Adrenal gland (tissue), 9 donors: ENCODE measurements at regions not wholly inside any gene's neighbourhood (a gene's known extent, or its start where the extent isn't known, plus 50 kb on each side); places are given as distances from the start of the nearest gene placed in this dataset.

ENCODE experiments used
- DNase-seq, 7 donors: peaks; one replicate each; pipeline ENCODE4 v3.0.0-alpha.2; 2019 to 2020
- H3K27ac ChIP-seq, 5 donors: fragments of 200-600 bp; sonication (generic) in 4 of 5; 1 replicate in 3 of 5; 2 replicates in 2 of 5; pipeline versions ENCODE4 v1.5.1 to v1.8.0; 2016 to 2020; ENCODE audit warnings: mild to moderate bottlenecking in 1 of 5
- H3K27me3 ChIP-seq: fragments of 200-600 bp; 2 replicates; pipeline ENCODE4 v1.8.0; 2021
- H3K36me3 ChIP-seq, 2 donors: fragments of 200-600 bp; replicated peaks in 1 of 2; 1 replicate in 1 of 2; 2 replicates in 1 of 2; pipeline versions ENCODE4 v1.5.1 to v1.8.0; 2018 to 2022
- H3K4me1 ChIP-seq, 2 donors: fragments of 200-600 bp; replicated peaks in 1 of 2; 1 replicate in 1 of 2; 2 replicates in 1 of 2; pipeline versions ENCODE4 v1.5.1 to v1.8.0; 2018 to 2021
- H3K4me3 ChIP-seq, 4 donors: fragments of 200-600 bp; sonication (generic) in 3 of 4; one replicate each; pipeline ENCODE4 v1.5.1; 2016 to 2018
- H3K9me3 ChIP-seq, 3 donors: fragments of 200-600 bp; sonication (generic) in 1 of 3; replicated peaks in 1 of 3; 1 replicate in 2 of 3; 2 replicates in 1 of 3; pipeline versions ENCODE4 v1.5.1 to v1.8.0; 2016 to 2021
- CTCF ChIP-seq, 6 experiments: fragments of 450-650 bp in 4 of 6; fragments of 200-600 bp in 2 of 6; sonication (generic) in 1 of 6; IDR thresholded peaks; 1 replicate in 5 of 6; 2 replicates in 1 of 6; pipeline versions ENCODE4 v1.5.1 to v1.8.0; 2016 to 2021; ENCODE audit warnings: antibody characterized with exemption in 6 of 6, mild to moderate bottlenecking in 2 of 6, moderate library complexity in 1 of 6
- POLR2A ChIP-seq, 2 donors: fragments of 450-650 bp; IDR thresholded peaks; one replicate each; pipeline ENCODE4 v1.6.1; 2017; ENCODE audit warnings: antibody characterized with exemption in 2 of 2, mild to moderate bottlenecking in 2 of 2, moderate library complexity in 1 of 2
- WGBS, 4 donors: extraction: QIAGEN DNeasy Blood & Tissue Kit in 2 of 4; methylation state at CpG; one replicate each; pipeline versions ENCODE4 v1.1.5 to v1.1.7; 2013 to 2017; 5-methylcytosine and 5-hydroxymethylcytosine counted together
- intact Hi-C, 2 donors: fragments of 100-400 bp; cut with DNase I; formaldehyde crosslinking; loops; one replicate each; pipeline versions ENCODE4 v1.14.1 to v1.15.0; 2022 to 2023
- donor health status: healthy with polysubstance abuse.
- donor health status: Bipolar disorder and iron deficiency.
- donor health status: DM: yes; HTN: yes; CAD: no.
- donor health status: DM: no; HTN: no; CAD: no.
- donor health status: DM: no; HTN: no; CAD: no.

- intact Hi-C loops, result no loop called here
- H3K27me3 ChIP-seq, result no peaks in the 10 kb centered on the region
- H3K27ac ChIP-seq, result no peak overlapping the region
- no peaks in the 10 kb centered on the region for H3K9me3 ChIP-seq
- DNase-seq, result no peak
- no peaks in the 10 kb centered on the region for H3K4me1 ChIP-seq
- H3K36me3 ChIP-seq, result no peaks in the 10 kb centered on the region
- TF ChIP-seq POLR2A (IDR thresholded peaks at IDR 0.05) (no peak), CTCF (IDR thresholded peaks at IDR 0.05) (no peak)
- H3K4me3 ChIP-seq, result no peak overlapping the region
- WGBS, 4 donors, result 62 to 69% (median 67%) methylated on average over 6 of the region's 6 CpGs
Measured at GRCh38 chr5:31100047-31100575, 93.4 kb upstream of the CDH6 start.

DNA sequence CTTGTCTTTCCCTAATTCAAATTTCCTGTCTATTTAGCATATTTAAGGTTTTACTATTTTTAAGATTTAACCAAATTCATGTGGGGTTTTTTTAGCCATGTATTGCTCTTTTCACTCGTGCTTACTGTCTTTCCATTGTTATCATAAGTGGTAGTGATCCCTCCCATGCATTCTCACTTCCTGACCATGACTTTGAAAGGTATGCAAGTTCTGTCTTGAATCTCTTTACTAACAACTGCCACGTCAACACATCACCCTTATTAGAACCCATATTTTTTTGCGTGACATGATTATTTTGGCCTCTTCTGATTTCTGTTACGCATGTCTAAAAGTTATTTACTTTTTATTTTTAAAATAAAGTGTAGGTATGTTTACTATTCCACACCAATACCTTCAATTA, 94.7 kb upstream of the CDH6 start:
- Histone ChIP-seq H3K36me3 (no peaks in the 10 kb centered on the region), H3K4me3 (no peak overlapping the region), H3K27ac (no peak overlapping the region), H3K27me3 (no peaks in the 10 kb centered on the region), H3K9me3 (no peaks in the 10 kb centered on the region), H3K4me1 (no peaks in the 10 kb centered on the region)
- intact Hi-C loops, result no loop called here
- DNase-seq, result no peak
- WGBS, 4 donors, result 65 to 76% (median 67%) methylated on average over 4 of the region's 4 CpGs
- TF ChIP-seq CTCF (IDR thresholded peaks at IDR 0.05), result no peak
- no peak for TF ChIP-seq POLR2A (IDR thresholded peaks at IDR 0.05)

DNA sequence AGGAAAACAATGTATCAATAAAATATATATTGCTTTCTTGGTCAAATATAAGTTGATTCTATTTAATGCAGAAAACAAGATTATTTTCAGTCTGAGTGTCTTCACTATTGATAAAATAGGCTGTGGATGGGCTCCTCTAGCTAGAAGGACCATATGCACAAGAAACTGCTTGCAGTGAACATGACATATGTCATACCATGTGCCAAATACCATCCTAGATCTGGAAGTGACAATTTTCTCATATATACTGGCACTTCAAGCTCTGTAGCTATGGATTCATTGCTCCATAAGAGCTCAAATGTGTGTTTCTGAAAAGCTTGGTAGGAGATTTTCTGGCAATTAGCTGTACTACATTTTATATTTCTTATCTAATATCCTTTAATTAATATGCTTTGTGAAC, 95.6 kb upstream of the CDH6 start:
- H3K36me3 ChIP-seq, result no peaks in the 10 kb centered on the region
- intact Hi-C loops, result no loop called here

GRCh38 chr5:31096238-31096865, 97.1 kb upstream of the CDH6 start:
- intact Hi-C loops, result no loop called here
- Histone ChIP-seq H3K9me3 (no peaks in the 10 kb centered on the region), H3K27ac (no peak overlapping the region), H3K4me3 (no peak overlapping the region), H3K36me3 (no peaks in the 10 kb centered on the region), H3K4me1 (no peaks in the 10 kb centered on the region), H3K27me3 (no peaks in the 10 kb centered on the region)
- 48 to 68% (median 61%) methylated on average over 5 of the region's 5 CpGs for WGBS, 4 donors
- no peak for DNase-seq
- TF ChIP-seq CTCF (IDR thresholded peaks at IDR 0.05), result no peak
- TF ChIP-seq POLR2A (IDR thresholded peaks at IDR 0.05), result no peak

More for the DNA sequence above, 95.6 kb upstream of the CDH6 start:
- no peaks in the 10 kb centered on the region for H3K4me1 ChIP-seq
- no peaks in the 10 kb centered on the region for H3K27me3 ChIP-seq
- no peak for DNase-seq
- TF ChIP-seq POLR2A (IDR thresholded peaks at IDR 0.05) (no peak), CTCF (IDR thresholded peaks at IDR 0.05) (no peak)
- no peaks in the 10 kb centered on the region for H3K9me3 ChIP-seq
- H3K27ac ChIP-seq, result no peak overlapping the region
- H3K4me3 ChIP-seq, result no peak overlapping the region
